ENCODE measurements at regions not wholly inside any gene's neighbourhood (a gene's known extent, or its start where the extent isn't known, plus 50 kb on each side); places are given as distances from the start of the nearest gene placed in this dataset.

- Histone ChIP-seq H3K4me3 (replicated peaks in 1 of 3; ENCODE audit: insufficient read depth in 1 of 3, low read depth in 1 of 3, low read length in 3 of 3) (no peak overlapping the region), H3K36me3 (ENCODE audit: control insufficient read depth in 2 of 2, extremely low read depth in 1 of 2, insufficient read depth in 2 of 2, low read length in 2 of 2) (no peaks in the 10 kb centered on the region), H3K27ac (ENCODE audit: insufficient read depth, low read depth, low read length) (no peak overlapping the region), H3K9me1 (replicated peaks; ENCODE audit: control insufficient read depth, extremely low read depth, insufficient read depth, low read length) (no peaks in the 10 kb centered on the region), H3K9me3 (replicated peaks; ENCODE audit: control insufficient read depth, insufficient read depth, low read length) (no peaks in the 10 kb centered on the region), H4K20me1 (replicated peaks; ENCODE audit: control insufficient read depth, extremely low read depth, insufficient read depth, low read length) (no peaks in the 10 kb centered on the region), H3K4me2 (ENCODE audit: insufficient read depth, low read length) (no peak overlapping the region), H2AFZ (ENCODE audit: low read depth, low read length) (no peak overlapping the region), H3K79me2 (ENCODE audit: control insufficient read depth, insufficient read depth, low read length) (no peaks in the 10 kb centered on the region), H3K27me3 (ENCODE audit: control insufficient read depth in 2 of 2, insufficient read depth in 2 of 2, low read length in 2 of 2) (no peaks in the 10 kb centered on the region), H3K4me1 (ENCODE audit: control insufficient read depth, extremely low read depth, insufficient read depth, low read length) (no peaks in the 10 kb centered on the region), H3K9ac (replicated peaks; ENCODE audit: extremely low read depth, insufficient read depth, low read length) (no peak overlapping the region)
- POLR2A ChIA-PET: no interaction called here
- intact Hi-C loops (cut with micrococcal nuclease): no loop called here
- dilution Hi-C loops (cut with MboI; ENCODE audit: extremely low pct_ligation_motif_present, low sequenced_read_pairs): no loop called here
- DNase-seq (ENCODE audit: low read depth, low spot score): no peak
- no peak for FAIRE-seq
- TF ChIP-seq FOS (IDR thresholded peaks at IDR 0.05; ENCODE audit: borderline replicate concordance, insufficient read depth, low read length) (no peak), EZH2 (IDR thresholded peaks at IDR 0.05; ENCODE audit: borderline replicate concordance, low read depth, low read length, severe bottlenecking) (no peak), GATA2 (IDR thresholded peaks at IDR 0.05; ENCODE audit: insufficient read depth, insufficient read length, low read depth, low read length) (no peak), MAX (IDR thresholded peaks at IDR 0.05; ENCODE audit: insufficient read depth, insufficient read length) (no peak), POLR2A (IDR thresholded peaks at IDR 0.05; ENCODE audit: low read depth, low read length) (no peak), CTCF (IDR thresholded peaks at IDR 0.05; ENCODE audit: extremely low read depth in 1 of 2, insufficient read depth in 1 of 2, low read depth in 1 of 2, low read length in 2 of 2) (no peak), MYC (IDR thresholded peaks at IDR 0.05; ENCODE audit: low read depth, low read length) (no peak), JUN (IDR thresholded peaks at IDR 0.05; ENCODE audit: borderline replicate concordance, insufficient read depth, insufficient read length, low read depth) (no peak), POLR2AphosphoS5 (IDR thresholded peaks at IDR 0.05; ENCODE audit: insufficient read depth, low read depth, low read length) (no peak)
- CTCF ChIA-PET: interaction anchor here (0.5 kb wide), 1 partner anchor 1604 kb away, joined by 3 read pairs; no protein-coding TSS in a partner anchor
- no TSS peak for BruUV-seq (replicated peaks)
These were observed 185.9 kb upstream of the MAF start for GRCh38 chr16:79786389-79786788.

All from endothelial cell of umbilical vein (primary cell).